ENCODE measurements at regions not wholly inside any gene's neighbourhood (a gene's known extent, or its start where the extent isn't known, plus 50 kb on each side); places are given as distances from the start of the nearest gene placed in this dataset.

- TF ChIP-seq CTCF (IDR thresholded peaks at IDR 0.05) (no peak), POLR2A (IDR thresholded peaks at IDR 0.05) (no peak)
Observed at GRCh38 chr15:48041454-48041853, 79.3 kb upstream of the SLC24A5 start.
